ENCODE measurements at regions not wholly inside any gene's neighbourhood (a gene's known extent, or its start where the extent isn't known, plus 50 kb on each side); places are given as distances from the start of the nearest gene placed in this dataset.

DNA sequence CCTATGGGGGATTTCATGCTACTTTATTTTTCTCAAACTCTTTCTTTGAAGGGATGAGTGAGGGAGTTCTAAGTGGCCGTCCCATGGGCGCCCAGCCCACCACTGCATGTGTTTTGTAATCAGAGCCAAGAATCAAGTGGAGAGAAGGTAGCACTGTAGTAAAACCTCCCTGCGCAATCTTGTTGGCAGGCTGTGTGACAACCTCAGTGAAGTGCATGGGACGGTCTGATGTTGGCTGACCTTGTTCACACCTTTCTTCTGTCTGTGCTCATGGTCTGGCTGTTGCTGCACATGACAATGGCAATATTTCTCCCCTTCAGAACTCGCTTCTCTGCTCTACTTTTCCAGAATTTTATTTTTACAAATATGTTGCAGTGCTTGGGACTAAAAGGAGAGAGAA is 71.2 kb upstream of the SHISA3 start:
- no peak for DNase-seq (ENCODE audit: low spot score in 2 of 2)
- no peak for TF ChIP-seq EP300 (IDR thresholded peaks at IDR 0.05)
- no peak for TF ChIP-seq CTCF (IDR thresholded peaks at IDR 0.05)
- TF ChIP-seq POLR2A (IDR thresholded peaks at IDR 0.05), result no peak
- H3K27ac ChIP-seq, result no peak overlapping the region
- no peaks in the 10 kb centered on the region for H3K36me3 ChIP-seq
- no peaks in the 10 kb centered on the region for H3K27me3 ChIP-seq
- H3K4me1 ChIP-seq, result no peaks in the 10 kb centered on the region
- H3K4me3 ChIP-seq, result no peak overlapping the region
- no peaks in the 10 kb centered on the region for H3K9me3 ChIP-seq
- 69 to 79% methylated on average over 5 of the region's 5 CpGs for WGBS, 2 donors

DNA sequence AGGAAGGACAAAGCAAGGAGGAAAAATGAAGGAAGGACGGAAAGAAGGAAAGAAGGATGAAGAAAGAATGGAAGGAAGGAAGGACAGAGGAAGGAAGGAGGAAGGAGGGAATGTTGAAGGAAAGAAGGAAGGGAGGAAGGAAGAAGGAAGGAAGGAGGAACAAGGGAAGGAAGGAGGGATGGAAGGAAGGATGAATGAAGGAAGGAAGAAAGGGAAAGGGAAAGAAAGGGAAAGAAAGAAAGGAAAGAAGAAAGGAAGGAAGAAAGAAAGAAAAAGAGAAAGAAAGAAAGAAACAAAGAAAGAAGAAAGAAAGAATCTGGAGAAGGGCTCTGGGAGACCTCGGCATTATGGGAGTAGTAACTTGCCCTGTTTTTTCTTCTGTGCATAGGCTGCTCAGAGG is 70.8 kb upstream of the SHISA3 start:
- H3K4me3 ChIP-seq, result no peak overlapping the region
- H3K9me3 ChIP-seq, result no peaks in the 10 kb centered on the region
- DNase-seq (ENCODE audit: low spot score in 2 of 2), result no peak
- no peaks in the 10 kb centered on the region for H3K36me3 ChIP-seq
- peaks cover 0 to 2% (median 0%) of the 10 kb centered on the region in 4 donors for H3K4me1 ChIP-seq
- 89 to 93% methylated on average over 2 of the region's 2 CpGs for WGBS, 2 donors
- TF ChIP-seq CTCF (IDR thresholded peaks at IDR 0.05), result no peak
- no peak for TF ChIP-seq EP300 (IDR thresholded peaks at IDR 0.05)
- TF ChIP-seq POLR2A (IDR thresholded peaks at IDR 0.05), result no peak
- H3K27me3 ChIP-seq, result no peaks in the 10 kb centered on the region
- H3K27ac ChIP-seq, result no peak overlapping the region

DNA sequence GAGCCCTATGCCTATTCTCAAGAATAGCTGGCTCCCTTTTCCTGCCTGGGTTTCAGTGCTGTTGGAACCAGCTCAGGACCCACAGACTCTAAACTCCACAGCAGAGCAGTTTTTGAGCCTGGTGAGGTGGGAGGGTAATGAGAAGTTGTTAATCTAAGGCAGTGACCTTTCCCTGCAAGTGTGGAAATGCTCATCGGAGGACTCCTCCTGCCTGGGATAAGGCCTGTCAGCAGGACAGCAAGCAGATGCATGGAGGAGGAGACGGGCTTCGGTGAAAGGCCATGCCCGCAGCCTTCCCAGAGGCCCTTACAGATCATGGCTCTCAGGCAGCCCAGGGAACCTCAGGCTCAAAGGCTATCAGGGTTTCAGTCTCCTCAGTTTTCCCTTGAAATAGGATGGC is 70.0 kb upstream of the SHISA3 start:
- TF ChIP-seq CTCF (IDR thresholded peaks at IDR 0.05), result no peak
- TF ChIP-seq POLR2A (IDR thresholded peaks at IDR 0.05), result no peak
- no peak for TF ChIP-seq EP300 (IDR thresholded peaks at IDR 0.05)
- Histone ChIP-seq H3K9me3 (no peaks in the 10 kb centered on the region), H3K27ac (no peak overlapping the region), H3K4me3 (no peak overlapping the region), H3K4me1 (peaks cover 0 to 5% (median 0%) of the 10 kb centered on the region in 4 donors), H3K27me3 (no peaks in the 10 kb centered on the region), H3K36me3 (no peaks in the 10 kb centered on the region)
- 73 to 79% methylated on average over 4 of the region's 4 CpGs for WGBS, 2 donors
- no peak for DNase-seq (ENCODE audit: low spot score in 2 of 2)

DNA sequence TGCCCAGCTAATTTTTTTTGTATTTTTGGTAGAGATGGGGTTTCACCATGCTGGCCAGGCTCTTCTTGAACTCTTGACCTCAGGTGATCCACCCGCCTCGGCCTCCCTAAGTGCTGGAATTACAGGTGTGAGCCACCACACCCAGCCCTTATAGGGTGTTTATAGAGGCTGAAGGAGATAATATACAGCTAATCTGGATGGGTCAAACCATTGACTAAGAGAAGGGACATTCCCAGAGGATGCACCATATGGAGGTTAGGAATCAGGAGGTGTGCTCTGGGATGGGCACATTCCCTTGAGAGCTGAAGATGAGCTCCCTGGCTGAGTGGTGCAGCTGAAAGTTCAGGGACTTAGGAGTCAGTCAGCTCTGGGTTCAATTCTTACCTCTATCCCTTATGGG is 68.3 kb upstream of the SHISA3 start:
- TF ChIP-seq EP300 (IDR thresholded peaks at IDR 0.05) (no peak), CTCF (IDR thresholded peaks at IDR 0.05) (no peak), POLR2A (IDR thresholded peaks at IDR 0.05) (no peak)
- no peaks in the 10 kb centered on the region for H3K9me3 ChIP-seq
- WGBS, 2 donors, result 82 to 94% methylated on average over 2 of the region's 2 CpGs
- no peaks in the 10 kb centered on the region for H3K36me3 ChIP-seq
- H3K4me1 ChIP-seq, result peaks cover 0 to 5% (median 0%) of the 10 kb centered on the region in 4 donors
- no peaks in the 10 kb centered on the region for H3K27me3 ChIP-seq
- no peak overlapping the region for H3K27ac ChIP-seq
- no peak for DNase-seq (ENCODE audit: low spot score in 2 of 2)
- H3K4me3 ChIP-seq, result no peak overlapping the region

DNA sequence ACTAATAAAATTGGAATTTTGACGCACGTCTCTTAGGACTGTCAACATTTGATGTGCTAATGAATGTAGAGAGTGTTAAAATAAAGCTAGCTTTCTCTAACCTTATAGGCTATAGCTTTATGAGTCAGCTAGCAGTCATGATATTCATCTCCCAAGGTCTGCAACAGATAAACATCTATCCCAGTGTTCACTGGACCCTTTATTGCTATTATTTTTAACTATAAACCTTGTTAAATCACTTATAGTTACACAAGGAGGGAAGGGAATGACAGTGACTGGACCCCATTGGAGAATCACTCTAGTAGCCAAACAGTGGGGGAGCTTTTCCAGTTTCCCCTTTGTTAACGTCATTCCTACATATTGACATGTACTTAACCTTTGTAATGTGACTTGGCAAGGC is 67.9 kb upstream of the SHISA3 start:
- Histone ChIP-seq H3K27ac (no peak overlapping the region), H3K27me3 (no peaks in the 10 kb centered on the region), H3K4me3 (no peak overlapping the region), H3K9me3 (no peaks in the 10 kb centered on the region), H3K4me1 (peaks cover 0 to 5% (median 0%) of the 10 kb centered on the region in 4 donors), H3K36me3 (no peaks in the 10 kb centered on the region)
- no peak for DNase-seq (ENCODE audit: low spot score in 2 of 2)
- 39 to 53% methylated on average over 3 of the region's 3 CpGs for WGBS, 2 donors
- TF ChIP-seq POLR2A (IDR thresholded peaks at IDR 0.05) (no peak), CTCF (IDR thresholded peaks at IDR 0.05) (no peak), EP300 (IDR thresholded peaks at IDR 0.05) (no peak)

Data from tibial nerve (tissue), 4 donors.